ENCODE measurements at regions not wholly inside any gene's neighbourhood (a gene's known extent, or its start where the extent isn't known, plus 50 kb on each side); places are given as distances from the start of the nearest gene placed in this dataset.

GRCh38 chr5:61280761-61281427 is 51.2 kb upstream of the ZSWIM6 start:
- peak in 1 of 2 donors; percentile 33 for DNase-seq (ENCODE audit: low read depth in 2 of 2)
- Histone ChIP-seq H3K9me3 (ENCODE audit: control insufficient read depth, insufficient read depth, low read depth, low read length) (no peaks in the 10 kb centered on the region), H3K4me3 (replicated peaks in 1 of 4; ENCODE audit: control extremely low read depth in 1 of 4, insufficient read depth in 1 of 4, low read depth in 3 of 4, low read length in 4 of 4) (no peak overlapping the region), H3K4me1 (ENCODE audit: control insufficient read depth, extremely low read depth, insufficient read depth, low read length) (peaks cover 12% of the 10 kb centered on the region), H3K27me3 (ENCODE audit: control insufficient read depth, insufficient read depth, low read length) (no peaks in the 10 kb centered on the region), H2AFZ (ENCODE audit: low read length) (peak overlapping the region; percentile 24), H4K20me1 (ENCODE audit: control insufficient read depth, extremely low read depth, insufficient read depth, low read length) (no peaks in the 10 kb centered on the region), H3K79me2 (ENCODE audit: control insufficient read depth, insufficient read depth, low read length) (no peaks in the 10 kb centered on the region), H3K9ac (ENCODE audit: insufficient read depth, low read length) (no peak overlapping the region), H3K4me2 (ENCODE audit: extremely low read depth, insufficient read depth, low read length) (no peak overlapping the region), H3K27ac (ENCODE audit: insufficient read depth, low read length) (no peak overlapping the region), H3K36me3 (ENCODE audit: control insufficient read depth, insufficient read depth, low read length) (no peaks in the 10 kb centered on the region)
- TF ChIP-seq, protein P1, sequence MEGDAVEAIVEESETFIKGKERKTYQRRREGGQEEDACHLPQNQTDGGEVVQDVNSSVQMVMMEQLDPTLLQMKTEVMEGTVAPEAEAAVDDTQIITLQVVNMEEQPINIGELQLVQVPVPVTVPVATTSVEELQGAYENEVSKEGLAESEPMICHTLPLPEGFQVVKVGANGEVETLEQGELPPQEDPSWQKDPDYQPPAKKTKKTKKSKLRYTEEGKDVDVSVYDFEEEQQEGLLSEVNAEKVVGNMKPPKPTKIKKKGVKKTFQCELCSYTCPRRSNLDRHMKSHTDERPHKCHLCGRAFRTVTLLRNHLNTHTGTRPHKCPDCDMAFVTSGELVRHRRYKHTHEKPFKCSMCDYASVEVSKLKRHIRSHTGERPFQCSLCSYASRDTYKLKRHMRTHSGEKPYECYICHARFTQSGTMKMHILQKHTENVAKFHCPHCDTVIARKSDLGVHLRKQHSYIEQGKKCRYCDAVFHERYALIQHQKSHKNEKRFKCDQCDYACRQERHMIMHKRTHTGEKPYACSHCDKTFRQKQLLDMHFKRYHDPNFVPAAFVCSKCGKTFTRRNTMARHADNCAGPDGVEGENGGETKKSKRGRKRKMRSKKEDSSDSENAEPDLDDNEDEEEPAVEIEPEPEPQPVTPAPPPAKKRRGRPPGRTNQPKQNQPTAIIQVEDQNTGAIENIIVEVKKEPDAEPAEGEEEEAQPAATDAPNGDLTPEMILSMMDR (conservative IDR thresholded peaks at IDR 0.05 in 1 of 2, IDR thresholded peaks at IDR 0.05 in 1 of 2; ENCODE audit: low read depth in 1 of 2, low read length in 2 of 2), result no peak
- TF ChIP-seq EZH2 (IDR thresholded peaks at IDR 0.05; ENCODE audit: low read length, missing control alignments), result no peak

GRCh38 chr5:61281686-61282085 is 50.4 kb upstream of the ZSWIM6 start:
- Histone ChIP-seq H2AFZ (ENCODE audit: low read length) (no peak overlapping the region), H3K4me2 (ENCODE audit: extremely low read depth, insufficient read depth, low read length) (no peak overlapping the region), H3K27ac (ENCODE audit: insufficient read depth, low read length) (no peak overlapping the region), H3K9me3 (ENCODE audit: control insufficient read depth, insufficient read depth, low read depth, low read length) (no peaks in the 10 kb centered on the region), H3K9ac (ENCODE audit: insufficient read depth, low read length) (no peak overlapping the region), H3K36me3 (ENCODE audit: control insufficient read depth, insufficient read depth, low read length) (no peaks in the 10 kb centered on the region), H3K79me2 (ENCODE audit: control insufficient read depth, insufficient read depth, low read length) (no peaks in the 10 kb centered on the region), H4K20me1 (ENCODE audit: control insufficient read depth, extremely low read depth, insufficient read depth, low read length) (no peaks in the 10 kb centered on the region), H3K4me3 (replicated peaks in 1 of 4; ENCODE audit: control extremely low read depth in 1 of 4, insufficient read depth in 1 of 4, low read depth in 3 of 4, low read length in 4 of 4) (no peak overlapping the region), H3K4me1 (ENCODE audit: control insufficient read depth, extremely low read depth, insufficient read depth, low read length) (peaks cover 15% of the 10 kb centered on the region), H3K27me3 (ENCODE audit: control insufficient read depth, insufficient read depth, low read length) (no peaks in the 10 kb centered on the region)
- no peak for TF ChIP-seq EZH2 (IDR thresholded peaks at IDR 0.05; ENCODE audit: low read length, missing control alignments)
- TF ChIP-seq, protein P1 (conservative IDR thresholded peaks at IDR 0.05 in 1 of 2, IDR thresholded peaks at IDR 0.05 in 1 of 2; ENCODE audit: low read depth in 1 of 2, low read length in 2 of 2), result no peak
- DNase-seq (ENCODE audit: low read depth in 2 of 2), result no peak
